GM18526 (cell line): ENCODE measurements at regions not wholly inside any gene's neighbourhood (a gene's known extent, or its start where the extent isn't known, plus 50 kb on each side); places are given as distances from the start of the nearest gene placed in this dataset.

Experiments
- POLR2A ChIP-seq: IDR thresholded peaks from 3 replicates; pipeline ENCODE4 v1.6.1; 2011; ENCODE audit not compliant: insufficient read length; ENCODE audit errors: extremely low read depth

GRCh38 chr2:133822517-133823225 is 254.4 kb upstream of the NCKAP5 start:
- TF ChIP-seq POLR2A, result no peak

GRCh38 chr2:133823226-133823550 is 254.9 kb upstream of the NCKAP5 start:
- TF ChIP-seq POLR2A, result no peak

- TF ChIP-seq POLR2A, result no peak
These were observed 256.6 kb upstream of the NCKAP5 start for GRCh38 chr2:133824869-133825268.

DNA sequence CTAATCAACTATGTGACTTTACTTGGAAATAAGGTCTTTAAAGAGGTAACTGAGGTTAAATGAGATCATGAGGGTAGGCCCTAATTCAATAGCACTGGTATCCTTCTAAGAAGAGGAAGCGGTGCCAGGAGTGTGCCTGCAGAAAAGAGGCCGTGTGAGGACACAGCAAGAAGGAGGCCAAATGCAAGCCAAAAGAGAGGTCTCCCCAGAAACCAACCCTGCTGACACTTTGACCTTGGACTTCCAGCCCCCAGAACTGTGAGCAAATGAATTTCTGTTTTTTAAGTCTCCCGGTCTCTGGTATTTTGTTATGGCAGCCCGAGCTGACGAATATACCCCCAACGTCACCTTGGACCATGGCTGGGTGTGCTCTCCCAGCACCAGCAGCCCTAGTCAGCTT is 257.5 kb upstream of the NCKAP5 start:
- no peak for TF ChIP-seq POLR2A

- TF ChIP-seq POLR2A, result no peak
These were observed 260.6 kb upstream of the NCKAP5 start for GRCh38 chr2:133828913-133829312.

DNA sequence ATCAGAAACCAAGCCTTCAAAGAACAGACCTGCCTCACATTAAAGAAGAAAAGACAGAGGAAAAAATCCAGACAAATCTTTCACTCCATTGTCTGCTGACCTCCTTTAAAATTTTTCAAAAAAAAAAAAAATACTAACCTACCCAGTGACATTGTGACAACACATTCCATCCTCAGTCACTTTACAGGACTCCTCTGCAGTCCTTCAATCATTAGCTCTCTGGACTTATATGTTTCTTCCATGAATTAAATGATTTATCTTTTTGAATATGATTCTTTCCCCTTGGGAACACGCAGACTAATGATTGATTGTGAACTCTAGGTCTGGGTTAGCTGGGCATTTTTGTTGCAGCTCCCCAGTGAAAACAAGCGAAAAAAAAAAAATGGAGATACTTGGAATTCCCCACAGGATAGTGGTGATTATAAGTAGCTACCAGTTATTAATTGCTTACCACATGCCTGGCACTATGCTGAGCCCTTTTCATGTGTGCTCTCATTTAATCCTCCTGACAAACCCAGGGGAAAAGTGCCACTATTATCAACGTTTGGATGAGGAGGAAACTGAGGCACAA is 261.3 kb upstream of the NCKAP5 start:
- no peak for TF ChIP-seq POLR2A

- no peak for TF ChIP-seq POLR2A
These were observed 265.5 kb upstream of the NCKAP5 start for GRCh38 chr2:133833746-133834145.

GRCh38 chr2:133835821-133836619 is 267.8 kb upstream of the NCKAP5 start:
- no peak for TF ChIP-seq POLR2A

DNA sequence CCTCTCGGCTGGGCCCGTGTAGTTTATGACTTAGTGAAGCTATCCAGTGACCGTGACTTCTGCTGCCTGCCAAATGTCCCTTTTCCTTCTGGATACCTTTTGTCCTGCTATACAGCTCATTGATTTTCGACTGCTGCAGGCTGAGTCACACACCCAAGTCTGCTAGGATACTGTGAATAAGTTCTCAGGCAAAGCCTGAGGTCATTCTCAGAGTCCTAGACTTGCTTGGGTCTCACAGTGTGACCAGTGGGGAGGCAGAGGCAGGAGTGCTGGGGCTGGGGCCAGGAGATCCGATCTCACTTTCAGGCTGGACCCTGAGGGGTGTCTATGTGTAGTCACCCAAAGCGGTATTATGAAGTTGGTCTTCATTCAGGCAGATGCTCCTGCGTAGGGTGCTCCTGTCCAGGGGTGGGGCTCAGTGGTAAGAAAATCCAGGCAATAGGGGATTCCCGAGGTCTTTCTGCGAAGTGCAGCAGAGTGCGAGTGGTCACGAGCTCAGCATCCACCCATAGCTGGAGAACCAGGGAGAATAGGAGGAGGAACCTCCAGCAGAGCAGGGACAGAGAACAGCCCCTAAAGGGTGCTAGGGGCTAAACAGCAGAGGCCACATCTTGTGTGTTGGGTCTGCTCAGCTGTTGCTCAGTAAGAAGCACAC is 268.6 kb upstream of the NCKAP5 start:
- TF ChIP-seq POLR2A, result no peak

GRCh38 chr2:133837441-133838094 is 269.3 kb upstream of the NCKAP5 start:
- TF ChIP-seq POLR2A, result no peak

DNA sequence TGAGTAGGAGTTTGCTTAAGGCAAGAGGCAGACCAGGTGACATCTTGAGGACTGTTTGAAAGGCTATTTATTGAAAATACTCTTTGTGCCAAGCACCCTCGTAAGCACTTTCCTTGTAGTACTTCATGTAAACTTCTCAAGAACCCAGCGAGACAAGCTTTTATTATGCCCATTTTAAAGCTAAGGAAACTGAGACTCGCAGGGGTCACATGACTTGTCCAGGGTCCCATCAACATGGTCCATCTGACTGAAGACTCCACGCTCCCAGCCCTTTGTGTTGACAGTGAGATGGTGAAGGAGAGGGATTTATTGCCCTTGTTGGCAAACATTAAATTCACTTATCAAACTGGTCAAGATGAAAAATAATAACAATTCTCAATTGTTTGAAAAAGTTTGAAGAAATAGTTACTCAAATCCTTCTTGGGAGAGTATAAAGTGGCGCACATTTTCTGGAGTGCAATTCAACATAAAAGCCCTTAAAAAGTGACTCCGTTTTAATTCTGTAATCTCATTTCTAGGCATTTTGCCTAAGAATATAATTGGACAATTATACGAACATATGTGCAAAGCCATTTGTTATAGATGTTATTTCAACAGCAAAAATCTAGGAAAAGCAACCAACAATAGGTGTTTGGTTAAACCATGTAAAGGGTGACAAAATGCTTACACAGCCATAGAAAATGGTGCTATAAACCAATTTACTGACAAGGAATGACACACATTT is 270.5 kb upstream of the NCKAP5 start:
- TF ChIP-seq POLR2A, result no peak

DNA sequence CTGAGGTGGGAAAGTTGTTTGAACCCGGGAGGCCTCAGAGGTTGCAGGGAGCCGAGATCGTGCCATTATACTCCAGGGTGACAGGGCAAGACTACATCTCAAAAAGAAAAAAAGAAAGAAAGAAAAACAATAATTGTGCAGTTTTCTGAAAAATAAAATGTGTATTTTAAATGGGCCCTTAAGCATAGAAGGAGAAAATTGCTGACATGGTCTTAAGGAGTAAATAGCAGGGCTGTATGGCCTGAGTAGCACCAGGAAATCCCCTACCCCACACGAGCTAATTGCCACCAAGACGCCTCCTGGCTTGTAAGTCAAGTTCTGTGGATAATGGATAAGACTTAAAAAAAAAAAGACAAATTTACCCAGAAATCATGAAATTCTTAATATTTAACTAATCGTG is 271.4 kb upstream of the NCKAP5 start:
- no peak for TF ChIP-seq POLR2A

GRCh38 chr2:133840761-133841160 is 272.5 kb upstream of the NCKAP5 start:
- no peak for TF ChIP-seq POLR2A

- no peak for TF ChIP-seq POLR2A
These were observed 273.6 kb upstream of the NCKAP5 start for GRCh38 chr2:133841900-133842299.

DNA sequence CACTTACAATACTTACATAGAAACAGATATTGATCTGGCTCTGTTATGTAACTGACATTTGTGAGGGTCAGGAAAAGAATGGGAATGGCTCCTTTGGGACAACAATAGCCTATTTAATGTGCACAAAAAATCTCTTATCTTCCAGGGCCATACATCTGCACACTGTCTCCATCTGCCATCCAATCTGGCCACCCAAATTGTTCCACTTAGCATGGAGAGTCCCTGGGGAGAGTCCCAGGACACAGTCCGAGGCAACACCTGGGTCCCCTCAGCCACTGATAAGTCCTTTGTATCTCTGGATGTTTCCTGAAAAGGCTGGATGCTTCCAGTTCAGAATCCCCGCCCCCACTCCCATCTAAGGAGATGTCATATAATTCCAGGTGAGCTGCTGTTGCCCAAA is 274.2 kb upstream of the NCKAP5 start:
- TF ChIP-seq POLR2A, result no peak

- no peak for TF ChIP-seq POLR2A
These were observed 274.8 kb upstream of the NCKAP5 start for GRCh38 chr2:133843091-133843490.
